ENCODE measurements at regions not wholly inside any gene's neighbourhood (a gene's known extent, or its start where the extent isn't known, plus 50 kb on each side); places are given as distances from the start of the nearest gene placed in this dataset.
"Not testable (repeated sequence)": the region's sequence is repeated elsewhere in the genome, so short reads cannot be mapped to it uniquely, and the experiment has no call there.

DNA sequence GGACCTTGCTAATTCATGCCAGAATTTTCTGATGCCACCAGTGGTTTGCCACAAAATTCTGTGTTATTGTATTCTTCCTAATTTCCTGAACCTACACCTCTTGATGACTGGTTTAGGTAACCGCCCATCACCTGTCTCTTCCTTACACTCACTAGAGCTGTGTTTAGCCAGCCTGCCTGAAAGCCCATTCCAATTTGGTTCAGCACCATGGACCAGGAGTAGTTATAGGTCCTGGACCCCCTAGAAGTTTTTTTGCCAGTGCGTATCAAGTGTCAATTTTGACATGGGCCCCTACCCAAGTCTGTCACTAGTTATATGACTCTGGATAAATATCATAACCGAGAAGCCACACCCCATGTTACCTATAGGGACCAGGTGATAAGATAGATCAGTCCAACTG is 94.0 kb upstream of the NAP1L1 start:
- Mint-ChIP-seq H3K27ac (ENCODE audit: low read depth, unreplicated experiment) (no peak overlapping the region), H3K36me3 (ENCODE audit: insufficient read depth, unreplicated experiment) (peaks cover 6% of the 10 kb centered on the region), H3K9me3 (ENCODE audit: unreplicated experiment) (peaks cover 7% of the 10 kb centered on the region), H3K27me3 (ENCODE audit: insufficient read depth, unreplicated experiment) (no peaks in the 10 kb centered on the region), H3K4me1 (ENCODE audit: insufficient read depth, unreplicated experiment) (peaks cover 12% of the 10 kb centered on the region), H3K4me3 (ENCODE audit: unreplicated experiment) (no peak overlapping the region)
- no TSS peak for BruUV-seq (replicated peaks)
- intact Hi-C loops (cut with micrococcal nuclease) = no loop called here
- no peak for DNase-seq (ENCODE audit: unreplicated experiment)
- CTCF ChIA-PET = interaction anchor here (0.8 kb wide), 1 partner anchor 21 kb away, joined by 3 read pairs; no protein-coding TSS in a partner anchor
- POLR2A ChIA-PET = no interaction called here
- TF ChIP-seq, protein P1, sequence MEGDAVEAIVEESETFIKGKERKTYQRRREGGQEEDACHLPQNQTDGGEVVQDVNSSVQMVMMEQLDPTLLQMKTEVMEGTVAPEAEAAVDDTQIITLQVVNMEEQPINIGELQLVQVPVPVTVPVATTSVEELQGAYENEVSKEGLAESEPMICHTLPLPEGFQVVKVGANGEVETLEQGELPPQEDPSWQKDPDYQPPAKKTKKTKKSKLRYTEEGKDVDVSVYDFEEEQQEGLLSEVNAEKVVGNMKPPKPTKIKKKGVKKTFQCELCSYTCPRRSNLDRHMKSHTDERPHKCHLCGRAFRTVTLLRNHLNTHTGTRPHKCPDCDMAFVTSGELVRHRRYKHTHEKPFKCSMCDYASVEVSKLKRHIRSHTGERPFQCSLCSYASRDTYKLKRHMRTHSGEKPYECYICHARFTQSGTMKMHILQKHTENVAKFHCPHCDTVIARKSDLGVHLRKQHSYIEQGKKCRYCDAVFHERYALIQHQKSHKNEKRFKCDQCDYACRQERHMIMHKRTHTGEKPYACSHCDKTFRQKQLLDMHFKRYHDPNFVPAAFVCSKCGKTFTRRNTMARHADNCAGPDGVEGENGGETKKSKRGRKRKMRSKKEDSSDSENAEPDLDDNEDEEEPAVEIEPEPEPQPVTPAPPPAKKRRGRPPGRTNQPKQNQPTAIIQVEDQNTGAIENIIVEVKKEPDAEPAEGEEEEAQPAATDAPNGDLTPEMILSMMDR (IDR thresholded peaks at IDR 0.05; ENCODE audit: unreplicated experiment) = no peak

- DNase-seq (ENCODE audit: unreplicated experiment) = no peak
- TF ChIP-seq, protein P1 (IDR thresholded peaks at IDR 0.05; ENCODE audit: unreplicated experiment) = no peak
- Mint-ChIP-seq H3K27ac (ENCODE audit: low read depth, unreplicated experiment) (no peak overlapping the region), H3K27me3 (ENCODE audit: insufficient read depth, unreplicated experiment) (no peaks in the 10 kb centered on the region), H3K4me1 (ENCODE audit: insufficient read depth, unreplicated experiment) (peaks cover 5% of the 10 kb centered on the region), H3K9me3 (ENCODE audit: unreplicated experiment) (peaks cover 7% of the 10 kb centered on the region), H3K4me3 (ENCODE audit: unreplicated experiment) (no peak overlapping the region), H3K36me3 (ENCODE audit: insufficient read depth, unreplicated experiment) (peaks cover 6% of the 10 kb centered on the region)
- intact Hi-C loops (cut with micrococcal nuclease) = no loop called here
- CTCF ChIA-PET = interaction anchor here (0.8 kb wide), 1 partner anchor 21 kb away, joined by 3 read pairs; no protein-coding TSS in a partner anchor
- POLR2A ChIA-PET = interaction anchor here (0.5 to 0.7 kb wide), 2 partner anchors 47 to 82 kb away, joined by 3 read pairs; no protein-coding TSS in a partner anchor
- BruUV-seq (replicated peaks) = no TSS peak
These were observed 93.3 kb upstream of the NAP1L1 start for GRCh38 chr12:76177821-76178220.

DNA sequence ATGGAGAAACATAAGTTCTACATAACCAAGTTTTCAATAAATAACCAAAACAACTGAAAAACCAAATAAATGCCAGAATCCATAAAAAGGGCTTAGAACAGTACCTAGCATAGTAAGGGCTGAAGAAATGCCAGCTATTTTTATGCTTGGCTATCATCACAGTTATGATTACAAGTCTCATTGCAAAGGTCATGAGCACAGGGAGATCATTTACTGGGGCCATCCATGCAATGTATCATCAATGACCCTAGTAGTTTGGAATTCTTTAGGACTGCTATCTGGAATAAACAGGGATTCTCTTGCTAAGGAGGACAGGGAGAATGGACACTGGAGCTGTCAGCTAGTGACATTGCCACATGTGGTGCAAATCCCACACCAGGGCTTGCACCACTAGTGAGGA is 92.5 kb upstream of the NAP1L1 start:
- no peaks in the 10 kb centered on the region for H3K27me3 Mint-ChIP-seq (ENCODE audit: insufficient read depth, unreplicated experiment)
- TF ChIP-seq, protein P1 (IDR thresholded peaks at IDR 0.05; ENCODE audit: unreplicated experiment) = no peak
- BruUV-seq (replicated peaks) = no TSS peak
- peaks cover 7% of the 10 kb centered on the region for H3K9me3 Mint-ChIP-seq (ENCODE audit: unreplicated experiment)
- H3K36me3 Mint-ChIP-seq (ENCODE audit: insufficient read depth, unreplicated experiment) = peaks cover 6% of the 10 kb centered on the region
- intact Hi-C loops (cut with micrococcal nuclease) = no loop called here
- ChIA-PET CTCF (no interaction called here), POLR2A (interaction anchor here (0.7 kb wide), 1 partner anchor 48 kb away, joined by 3 read pairs; no protein-coding TSS in a partner anchor)
- no peaks in the 10 kb centered on the region for H3K4me1 Mint-ChIP-seq (ENCODE audit: insufficient read depth, unreplicated experiment)
- no peak overlapping the region for H3K27ac Mint-ChIP-seq (ENCODE audit: low read depth, unreplicated experiment)
- no peak overlapping the region for H3K4me3 Mint-ChIP-seq (ENCODE audit: unreplicated experiment)
- DNase-seq (ENCODE audit: unreplicated experiment) = no peak

- DNase-seq (ENCODE audit: unreplicated experiment); intact Hi-C loops (cut with micrococcal nuclease); H3K27ac Mint-ChIP-seq (ENCODE audit: low read depth, unreplicated experiment); H3K4me1 Mint-ChIP-seq (ENCODE audit: insufficient read depth, unreplicated experiment); H3K27me3 Mint-ChIP-seq (ENCODE audit: insufficient read depth, unreplicated experiment); BruUV-seq (replicated peaks); H3K4me3 Mint-ChIP-seq (ENCODE audit: unreplicated experiment); H3K9me3 Mint-ChIP-seq (ENCODE audit: unreplicated experiment); H3K36me3 Mint-ChIP-seq (ENCODE audit: insufficient read depth, unreplicated experiment): not testable (repeated sequence)
- POLR2A ChIA-PET = interaction anchor here (0.6 kb wide), 1 partner anchor 177 kb away, joined by 3 read pairs; no protein-coding TSS in a partner anchor
- CTCF ChIA-PET = interaction anchor here (0.5 to 0.7 kb wide), 3 partner anchors 38 to 411 kb away, joined by 3 to 7 read pairs (median 3); no protein-coding TSS in a partner anchor
These were observed 91.5 kb upstream of the NAP1L1 start for GRCh38 chr12:76175946-76176345.

GRCh38 chr12:76173756-76174155 is 89.3 kb upstream of the NAP1L1 start:
- Mint-ChIP-seq H3K27ac (ENCODE audit: low read depth, unreplicated experiment) (no peak overlapping the region), H3K27me3 (ENCODE audit: insufficient read depth, unreplicated experiment) (no peaks in the 10 kb centered on the region), H3K4me3 (ENCODE audit: unreplicated experiment) (no peak overlapping the region), H3K4me1 (ENCODE audit: insufficient read depth, unreplicated experiment) (no peaks in the 10 kb centered on the region), H3K36me3 (ENCODE audit: insufficient read depth, unreplicated experiment) (peaks cover 4% of the 10 kb centered on the region), H3K9me3 (ENCODE audit: unreplicated experiment) (no peaks in the 10 kb centered on the region)
- POLR2A ChIA-PET = no interaction called here
- TF ChIP-seq, protein P1 (IDR thresholded peaks at IDR 0.05; ENCODE audit: unreplicated experiment) = no peak
- intact Hi-C loops (cut with micrococcal nuclease) = no loop called here
- CTCF ChIA-PET = no interaction called here
- no TSS peak for BruUV-seq (replicated peaks)
- DNase-seq (ENCODE audit: unreplicated experiment) = no peak

All from MCF 10A (cell line).